ENCODE measurements at regions not wholly inside any gene's neighbourhood (a gene's known extent, or its start where the extent isn't known, plus 50 kb on each side); places are given as distances from the start of the nearest gene placed in this dataset.

- no peak overlapping the region for H2BK12ac ChIP-seq (ENCODE audit: low read depth, low read length)
- H3K4me2 ChIP-seq (ENCODE audit: insufficient read depth in 1 of 2, low read depth in 2 of 2, low read length in 2 of 2) = no peak overlapping the region
- H3K79me2 ChIP-seq (ENCODE audit: control insufficient read depth in 1 of 2, insufficient read depth in 2 of 2, low read length in 2 of 2) = no peaks in the 10 kb centered on the region
- ChIA-PET POLR2A (ENCODE audit: partially characterized antibody) (no interaction called here), CTCF (ENCODE audit: partially characterized antibody) (interaction anchor here (2.0 kb wide), 1 partner anchor 16 kb away, joined by 5 read pairs; no protein-coding TSS in a partner anchor)
- H3K4me3 ChIP-seq (ENCODE audit: extremely low read depth in 1 of 4, insufficient read depth in 2 of 4, low read depth in 3 of 4, low read length in 4 of 4) = no peak overlapping the region
- no peak overlapping the region for H3K14ac ChIP-seq (ENCODE audit: insufficient read length)
- H2AFZ ChIP-seq (ENCODE audit: low read length) = no peak overlapping the region
- H4K8ac ChIP-seq (ENCODE audit: extremely low read depth, insufficient read depth, low read length) = no peak overlapping the region
- peak; percentile 71 for TF ChIP-seq CEBPB (IDR thresholded peaks at IDR 0.05; ENCODE audit: low read depth, low read length)
- TF ChIP-seq RXRA (IDR thresholded peaks at IDR 0.05; ENCODE audit: insufficient read depth, low read depth, low read length) = no peak
- H2BK120ac ChIP-seq (replicated peaks; ENCODE audit: low read depth, low read length) = no peak overlapping the region
- H2BK20ac ChIP-seq (ENCODE audit: low read length) = no peak overlapping the region
- no peak overlapping the region for H3K23ac ChIP-seq (ENCODE audit: insufficient read length)
- H3K23me2 ChIP-seq (ENCODE audit: low read depth, low read length) = no peaks in the 10 kb centered on the region
- no peaks in the 10 kb centered on the region for H3K36me3 ChIP-seq (ENCODE audit: control insufficient read depth in 2 of 4, insufficient read depth in 4 of 4, low read length in 3 of 4)
- no peaks in the 10 kb centered on the region for H3K79me1 ChIP-seq (ENCODE audit: low read depth, low read length)
- H4K20me1 ChIP-seq (replicated peaks in 1 of 2; ENCODE audit: control insufficient read depth in 1 of 2, insufficient read depth in 2 of 2, low read length in 2 of 2) = no peaks in the 10 kb centered on the region
- no peak overlapping the region for H4K91ac ChIP-seq (replicated peaks; ENCODE audit: insufficient read length, low read length)
- H3K4ac ChIP-seq (replicated peaks; ENCODE audit: insufficient read length, low read depth, low read length) = no peak overlapping the region
- no peak for FAIRE-seq
- H2AK5ac ChIP-seq (ENCODE audit: low read depth, low read length) = no peak overlapping the region
- H4K5ac ChIP-seq (ENCODE audit: insufficient read length, low read depth, low read length) = no peak overlapping the region
- no peak overlapping the region for H2BK15ac ChIP-seq (ENCODE audit: low read length)
- no peak overlapping the region for H3K18ac ChIP-seq (ENCODE audit: extremely low read depth, low read length)
- H3K27me3 ChIP-seq (replicated peaks in 1 of 4; ENCODE audit: control insufficient read depth in 3 of 4, extremely low read depth in 1 of 4, insufficient read depth in 3 of 4, low read length in 3 of 4) = no peaks in the 10 kb centered on the region
- WGBS, 2 experiments (ENCODE audit: extremely low coverage in 1 of 2, insufficient coverage in 1 of 2, insufficient read length in 1 of 2, insufficient replicate concordance in 2 of 2, low coverage in 1 of 2, low lambda C conversion rate in 2 of 2, missing lambda C conversion rate in 1 of 2) = 85% methylated on average over 3 of the region's 3 CpGs; no CpG with 5 or more reads in 1 of the 2 experiments
- no peak overlapping the region for H2BK5ac ChIP-seq (ENCODE audit: low read depth, low read length)
- H3K56ac ChIP-seq (replicated peaks; ENCODE audit: insufficient read length, low read depth, low read length) = no peak overlapping the region
- H3K9ac ChIP-seq (replicated peaks in 1 of 4; ENCODE audit: extremely low read depth in 1 of 4, low read depth in 3 of 4, low read length in 3 of 4) = no peak overlapping the region
- H3K4me1 ChIP-seq (replicated peaks in 1 of 4; ENCODE audit: control insufficient read depth in 3 of 4, insufficient read depth in 4 of 4, low read length in 3 of 4) = peaks cover 0 to 3% (median 1%) of the 10 kb centered on the region in 4 experiments; a peak in 1 of 7 replicates
- H3K27ac ChIP-seq (ENCODE audit: low read depth, low read length) = no peak overlapping the region
- DNase-seq (ENCODE audit: low read depth in 1 of 2, low spot score in 2 of 2) = no peak
- no peaks in the 10 kb centered on the region for H3K9me3 ChIP-seq (ENCODE audit: insufficient read depth in 2 of 2, low read depth in 1 of 2, low read length in 1 of 2)
These were observed 115.8 kb upstream of the SORCS1 start for GRCh38 chr10:107280293-107280692.
